ENCODE measurements at regions not wholly inside any gene's neighbourhood (a gene's known extent, or its start where the extent isn't known, plus 50 kb on each side); places are given as distances from the start of the nearest gene placed in this dataset.
"Not testable (repeated sequence)": the region's sequence is repeated elsewhere in the genome, so short reads cannot be mapped to it uniquely, and the experiment has no call there.

- DNase-seq: no peak
- in situ Hi-C loops (cut with HindIII; ENCODE audit: low pct_ligation_motif_present, low pct_unique_long_range_greater_than_20kb, low sequenced_read_pairs): no loop called here
These were observed 89.6 kb downstream of the DDX1 start for GRCh38 chr2:15681089-15681885.

DNA sequence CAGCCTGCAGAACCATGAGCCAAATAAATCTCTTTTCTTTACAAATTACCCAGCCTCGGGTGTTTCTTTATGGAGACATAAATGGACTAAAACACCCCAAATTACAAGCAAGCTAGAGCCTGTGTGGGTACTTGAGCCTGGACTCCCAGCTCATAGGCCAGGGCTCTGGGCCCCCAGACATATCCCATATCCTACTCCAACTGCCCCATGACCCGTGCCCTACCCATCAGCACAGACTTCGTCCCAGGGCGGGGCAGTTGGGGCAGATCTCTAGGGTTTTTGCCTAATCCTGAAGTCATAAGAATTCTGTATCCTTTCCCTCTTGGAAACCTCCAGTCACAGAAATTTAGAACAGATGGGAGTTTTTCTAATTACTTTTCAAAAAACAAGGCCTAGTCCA, 90.7 kb downstream of the DDX1 start:
- in situ Hi-C loops (cut with HindIII; ENCODE audit: low pct_ligation_motif_present, low pct_unique_long_range_greater_than_20kb, low sequenced_read_pairs): no loop called here
- no peak for DNase-seq

- no peak for DNase-seq
- in situ Hi-C loops (cut with HindIII; ENCODE audit: low pct_ligation_motif_present, low pct_unique_long_range_greater_than_20kb, low sequenced_read_pairs): no loop called here
These were observed 92.7 kb downstream of the DDX1 start for GRCh38 chr2:15684161-15685039.

DNA sequence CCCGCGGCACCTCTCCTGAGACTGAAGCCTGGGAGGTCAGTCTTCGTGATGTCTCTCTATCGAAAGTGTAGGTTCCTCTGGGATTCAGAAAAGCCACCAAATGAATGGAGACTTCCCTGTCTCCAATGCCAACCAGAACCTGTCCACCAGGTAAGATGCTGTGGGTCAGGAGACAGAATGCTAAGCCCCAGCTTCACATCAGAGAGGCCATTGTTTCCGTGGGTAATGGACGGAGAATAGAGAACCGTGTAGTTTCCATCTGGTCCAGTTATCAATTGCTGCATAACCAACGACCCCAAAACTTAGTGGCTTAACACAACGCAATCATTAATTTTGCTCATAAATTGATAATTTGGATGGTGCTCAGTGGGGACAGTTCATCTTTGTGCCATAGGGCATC, 93.5 kb downstream of the DDX1 start:
- in situ Hi-C loops (cut with HindIII; ENCODE audit: low pct_ligation_motif_present, low pct_unique_long_range_greater_than_20kb, low sequenced_read_pairs): no loop called here
- no peak for DNase-seq

DNA sequence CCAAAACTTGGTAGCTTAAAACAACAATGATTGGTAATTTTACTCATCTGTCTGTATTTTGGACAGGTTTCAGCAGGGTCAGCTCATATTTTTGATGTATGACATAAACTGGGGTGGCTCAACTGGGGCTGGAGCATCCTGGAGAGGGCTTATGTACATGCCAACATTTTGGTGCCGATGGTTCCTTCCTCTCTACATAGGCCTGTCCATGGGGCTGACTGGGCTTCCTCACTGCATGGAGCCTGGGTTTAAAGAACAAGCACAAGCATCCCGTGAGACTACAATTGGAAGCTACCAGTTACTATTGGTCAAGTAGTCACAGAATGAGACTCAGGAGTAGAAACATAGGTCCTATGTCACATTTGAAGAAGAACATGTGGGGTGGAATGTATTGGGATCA, 95.0 kb downstream of the DDX1 start:
- no peak for DNase-seq

DNA sequence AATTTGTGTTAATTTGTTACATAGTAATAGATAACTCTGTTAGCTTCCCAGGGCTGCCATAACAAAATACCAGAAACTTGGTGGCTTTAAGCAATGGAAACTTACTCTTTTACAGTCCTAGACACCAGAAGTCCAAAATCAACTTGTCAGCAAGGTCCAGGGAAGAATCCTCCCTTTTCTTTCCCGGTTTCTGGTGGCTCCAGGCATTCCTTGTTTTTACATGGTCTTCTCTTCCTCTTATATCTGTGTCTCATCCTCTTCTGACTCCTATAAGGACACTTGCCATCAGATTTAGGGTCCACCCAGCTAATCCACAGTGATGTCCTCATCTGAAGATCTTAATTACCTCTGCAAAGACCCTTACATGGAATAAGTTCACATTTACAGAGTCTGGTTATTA, 95.6 kb downstream of the DDX1 start:
- DNase-seq: no peak
- in situ Hi-C loops (cut with HindIII; ENCODE audit: low pct_ligation_motif_present, low pct_unique_long_range_greater_than_20kb, low sequenced_read_pairs): no loop called here

More for the DNA sequence above, 95.0 kb downstream of the DDX1 start:
- in situ Hi-C loops (cut with HindIII; ENCODE audit: low pct_ligation_motif_present, low pct_unique_long_range_greater_than_20kb, low sequenced_read_pairs): no loop called here

DNA sequence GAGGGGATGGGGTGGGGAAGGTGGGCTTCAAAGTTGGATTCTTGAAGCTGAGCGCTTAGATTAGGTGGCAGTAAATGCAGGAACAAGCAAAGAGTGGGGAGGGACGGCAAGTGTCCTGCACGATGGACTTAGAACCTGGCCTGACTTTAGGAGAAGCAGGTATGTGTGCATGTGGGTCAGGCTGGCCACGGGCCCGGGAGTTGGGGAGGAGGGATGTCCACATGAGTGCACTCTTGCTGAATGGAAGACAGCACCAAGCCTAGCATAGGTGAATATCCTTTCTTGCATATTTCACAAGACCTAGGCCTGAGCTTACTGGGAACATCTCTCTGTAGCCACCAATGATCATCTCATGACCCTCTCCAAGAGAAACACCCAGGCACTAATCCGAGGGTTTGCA, 96.1 kb downstream of the DDX1 start:
- no peak for DNase-seq
- in situ Hi-C loops (cut with HindIII; ENCODE audit: low pct_ligation_motif_present, low pct_unique_long_range_greater_than_20kb, low sequenced_read_pairs): no loop called here

DNA sequence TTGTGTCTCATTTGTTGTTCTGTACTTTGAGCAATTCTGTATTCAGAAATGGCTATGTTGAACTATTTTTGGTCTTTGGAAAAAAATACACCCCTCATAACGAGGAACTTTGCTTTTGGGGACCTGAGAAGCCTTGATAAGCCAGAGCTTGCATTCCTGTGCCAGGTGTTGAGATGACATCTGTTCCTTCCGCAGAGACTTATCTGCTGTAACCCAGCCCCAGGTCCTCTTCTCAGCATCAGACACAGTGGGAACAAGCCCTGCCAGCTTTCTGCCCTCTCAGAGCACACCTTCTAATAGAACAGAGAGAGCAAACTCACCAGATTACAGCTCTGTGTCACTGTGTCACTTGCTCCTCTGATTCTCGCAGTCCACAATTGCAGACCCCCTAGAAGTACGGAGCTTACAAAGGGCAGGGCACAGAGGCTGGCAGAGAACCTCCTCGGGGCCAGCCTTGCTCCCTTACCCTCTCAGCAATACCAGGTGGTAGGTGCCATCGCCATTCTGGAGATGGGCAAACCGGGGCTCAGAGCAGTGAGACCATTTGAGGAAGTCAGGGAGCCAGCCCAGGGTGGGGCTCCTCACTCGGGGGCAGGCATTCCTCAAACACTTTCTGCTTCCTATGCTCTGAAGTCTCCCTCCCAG, 97.4 kb downstream of the DDX1 start:
- DNase-seq: no peak
- in situ Hi-C loops (cut with HindIII; ENCODE audit: low pct_ligation_motif_present, low pct_unique_long_range_greater_than_20kb, low sequenced_read_pairs): no loop called here

GRCh38 chr2:15689654-15690053, 98.0 kb downstream of the DDX1 start:
- in situ Hi-C loops (cut with HindIII; ENCODE audit: low pct_ligation_motif_present, low pct_unique_long_range_greater_than_20kb, low sequenced_read_pairs): no loop called here
- no peak for DNase-seq

DNA sequence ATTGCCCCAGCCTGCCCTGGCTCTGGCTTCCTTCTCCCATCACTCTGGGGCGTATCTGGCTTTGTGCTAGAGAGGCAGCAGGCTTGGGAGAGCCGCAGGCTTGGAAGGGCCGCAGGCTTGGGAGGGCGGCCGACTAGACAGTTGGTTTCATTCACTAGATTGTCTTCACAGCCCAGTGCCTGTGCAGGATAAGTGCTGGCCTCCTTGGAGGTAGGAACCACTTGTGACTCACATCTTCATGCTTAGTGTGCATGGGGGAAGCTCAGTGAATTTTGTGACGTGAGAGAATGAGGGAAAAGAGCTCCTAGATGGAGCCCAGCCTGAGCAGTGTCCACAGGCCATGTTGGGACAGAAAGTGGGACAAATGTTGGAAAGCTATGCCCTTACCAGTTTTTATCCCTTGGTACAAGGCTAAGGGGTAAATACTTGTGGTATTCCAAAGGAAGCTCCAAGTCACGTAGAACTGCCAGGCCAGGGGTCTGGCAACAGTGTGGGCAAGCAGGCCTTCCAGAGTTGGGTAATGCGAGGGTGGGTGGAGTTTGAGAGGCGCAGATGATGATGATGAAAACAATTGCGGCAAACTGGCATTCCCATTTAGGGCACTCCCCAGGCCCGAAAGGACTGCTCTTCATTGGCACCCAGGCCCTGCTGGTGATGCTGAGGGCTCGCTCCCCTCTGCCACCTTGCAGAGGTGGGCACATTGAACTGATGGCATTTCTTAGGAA, 100.1 kb downstream of the DDX1 start:
- in situ Hi-C loops (cut with HindIII; ENCODE audit: low pct_ligation_motif_present, low pct_unique_long_range_greater_than_20kb, low sequenced_read_pairs): no loop called here
- DNase-seq: peak; percentile 35

DNA sequence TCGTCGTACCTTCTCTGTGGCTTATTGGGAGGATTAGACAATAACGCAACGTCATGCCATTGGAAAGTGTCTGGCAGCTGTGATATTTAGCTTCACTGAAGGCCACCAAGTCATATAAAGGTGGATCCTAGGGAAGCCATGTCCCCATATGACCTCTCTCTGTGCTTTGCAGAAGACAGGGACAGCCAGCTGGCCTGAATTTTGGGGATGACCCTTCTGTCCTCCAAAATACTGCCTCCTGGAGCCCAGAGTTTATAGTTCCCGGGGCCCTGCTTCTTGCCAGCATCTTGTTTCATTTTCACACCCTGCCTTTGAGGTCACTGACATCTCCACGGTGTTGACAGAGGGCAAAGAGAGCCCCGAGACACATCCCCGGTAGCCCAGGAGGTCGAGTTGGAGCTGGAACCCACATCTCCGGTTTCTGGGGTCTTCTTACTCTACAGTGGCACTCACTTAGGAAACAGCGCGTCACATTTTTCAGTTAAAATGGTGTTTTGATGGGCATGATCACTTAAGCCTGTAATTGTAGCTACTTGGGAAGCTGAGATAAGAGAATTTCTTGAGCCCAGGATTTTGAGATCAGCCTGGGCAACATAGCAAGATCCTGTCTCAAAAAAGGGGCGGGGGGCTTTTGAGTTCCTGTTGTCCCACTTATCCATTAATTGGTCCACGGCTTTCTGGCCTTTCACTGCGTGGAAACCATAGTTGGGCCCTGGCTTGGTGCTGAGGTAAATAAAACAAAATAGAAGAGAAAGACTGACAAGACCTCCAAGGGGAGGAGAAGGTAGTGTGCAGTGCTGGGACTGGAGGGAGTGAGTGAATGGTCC, 101.1 kb downstream of the DDX1 start:
- in situ Hi-C loops (cut with HindIII; ENCODE audit: low pct_ligation_motif_present, low pct_unique_long_range_greater_than_20kb, low sequenced_read_pairs): no loop called here

GRCh38 chr2:15693382-15693781, 101.7 kb downstream of the DDX1 start:
- in situ Hi-C loops (cut with HindIII; ENCODE audit: low pct_ligation_motif_present, low pct_unique_long_range_greater_than_20kb, low sequenced_read_pairs): no loop called here
- DNase-seq: no peak

More for the DNA sequence above, 101.1 kb downstream of the DDX1 start:
- DNase-seq: no peak

DNA sequence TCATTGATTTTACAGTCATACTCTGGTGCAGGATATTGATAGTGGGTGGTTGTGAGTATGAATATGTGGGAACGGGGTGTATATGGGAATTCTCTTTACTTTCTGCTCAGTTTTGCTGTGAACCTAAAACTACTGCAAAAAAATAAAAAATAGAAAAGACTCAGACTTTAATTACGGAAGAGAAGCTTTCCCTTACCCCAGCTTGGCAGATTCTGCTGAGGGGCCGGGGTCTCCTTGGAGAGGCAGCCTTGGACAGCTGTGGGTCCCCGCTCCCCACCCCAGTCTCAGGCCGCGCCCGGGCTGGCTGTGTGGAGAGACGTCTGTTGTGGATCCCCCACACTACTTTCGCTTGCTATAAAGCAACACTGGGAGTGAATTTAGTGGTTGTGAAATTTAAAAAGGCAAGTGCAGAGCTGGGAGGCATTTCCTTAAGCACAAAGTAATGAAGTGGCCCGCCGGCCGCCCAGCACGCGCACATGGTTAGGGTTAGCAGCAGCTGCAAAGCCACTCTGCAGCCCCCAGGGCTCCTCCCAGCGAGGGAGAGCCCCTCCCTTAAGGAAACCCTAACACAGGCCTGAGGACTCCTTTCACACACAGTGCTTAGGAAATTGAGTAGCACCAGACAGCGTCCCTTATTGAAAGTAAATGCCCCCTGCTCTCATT, 102.4 kb downstream of the DDX1 start:
- in situ Hi-C loops (cut with HindIII; ENCODE audit: low pct_ligation_motif_present, low pct_unique_long_range_greater_than_20kb, low sequenced_read_pairs): no loop called here
- DNase-seq: no peak

GRCh38 chr2:15694589-15694986, 102.9 kb downstream of the DDX1 start:
- DNase-seq: no peak
- in situ Hi-C loops (cut with HindIII; ENCODE audit: low pct_ligation_motif_present, low pct_unique_long_range_greater_than_20kb, low sequenced_read_pairs): no loop called here

DNA sequence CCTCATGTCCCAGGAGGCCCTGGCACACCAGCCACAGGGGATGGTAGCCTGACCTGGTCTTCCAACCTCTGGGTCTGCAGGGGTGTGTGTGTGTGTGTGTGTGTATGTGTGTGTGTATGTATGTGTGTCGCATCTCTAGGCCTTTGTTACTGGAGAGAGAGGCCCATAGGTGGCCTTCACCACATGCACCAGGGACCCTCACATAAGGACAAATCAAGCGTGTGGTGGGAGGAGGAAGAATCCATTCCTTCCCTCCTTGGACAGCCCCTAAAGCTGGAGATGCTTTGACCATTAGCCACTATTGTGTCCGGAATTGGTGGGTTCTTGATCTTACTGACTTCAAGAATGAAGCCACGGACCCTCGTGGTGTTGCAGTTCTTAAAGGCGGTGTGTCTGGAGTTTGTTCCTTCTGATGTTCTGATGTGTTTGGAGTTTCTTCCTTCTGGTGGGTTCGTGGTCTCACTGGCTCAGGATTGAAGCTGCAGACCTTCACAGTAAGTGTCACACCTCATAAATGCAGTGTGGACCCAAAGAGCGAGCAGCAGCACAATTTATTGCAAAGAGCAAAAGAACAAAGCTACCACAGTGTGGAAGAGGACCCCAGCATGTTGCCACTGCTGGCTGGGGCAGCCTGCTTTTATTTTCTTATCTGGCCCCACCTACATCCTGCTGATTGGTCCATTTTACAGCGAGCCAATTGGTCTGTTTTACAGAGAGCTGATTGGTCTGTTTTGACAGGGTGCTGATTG, 104.1 kb downstream of the DDX1 start:
- in situ Hi-C loops (cut with HindIII; ENCODE audit: low pct_ligation_motif_present, low pct_unique_long_range_greater_than_20kb, low sequenced_read_pairs): no loop called here

DNA sequence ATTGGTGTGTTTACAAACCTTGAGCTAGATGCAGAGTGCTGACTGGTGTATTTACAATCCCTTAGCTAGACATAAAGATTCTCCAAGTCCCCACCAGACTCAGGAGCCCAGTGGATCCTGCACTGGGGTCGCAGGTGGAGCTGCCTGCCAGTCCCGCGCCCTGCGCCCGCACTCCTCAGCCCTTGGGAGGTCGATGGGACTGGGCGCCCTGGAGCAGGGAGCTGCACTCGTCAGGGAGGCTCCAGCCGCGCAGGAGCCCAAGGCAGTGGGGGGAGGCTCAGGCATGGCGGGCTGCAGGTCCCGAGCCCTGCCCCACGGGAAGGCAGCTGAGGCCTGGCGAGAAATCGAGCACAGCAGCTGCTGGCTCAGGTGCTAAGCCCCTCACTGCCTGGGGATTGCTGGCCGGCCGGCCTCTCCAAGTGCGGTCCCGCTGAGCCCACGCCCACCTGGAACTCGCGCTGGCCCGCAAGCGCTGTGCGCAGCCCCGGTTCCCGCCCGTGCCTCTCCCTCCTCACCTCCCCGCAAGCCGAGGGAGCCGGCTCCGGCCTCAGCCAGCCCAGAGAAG, 105.0 kb downstream of the DDX1 start:
- in situ Hi-C loops (cut with HindIII; ENCODE audit: low pct_ligation_motif_present, low pct_unique_long_range_greater_than_20kb, low sequenced_read_pairs); DNase-seq: not testable (repeated sequence)

More for the DNA sequence above, 104.1 kb downstream of the DDX1 start:
- DNase-seq: no peak
